ENCODE measurements at regions not wholly inside any gene's neighbourhood (a gene's known extent, or its start where the extent isn't known, plus 50 kb on each side); places are given as distances from the start of the nearest gene placed in this dataset.
"Not testable (repeated sequence)": the region's sequence is repeated elsewhere in the genome, so short reads cannot be mapped to it uniquely, and the experiment has no call there.

- H3K36me3 ChIP-seq (ENCODE audit: control insufficient read depth, insufficient read depth, low read length), result no peaks in the 10 kb centered on the region
- no peaks in the 10 kb centered on the region for H3K27me3 ChIP-seq (ENCODE audit: control insufficient read depth, insufficient read depth, low read length)
- H3K9me3 ChIP-seq (ENCODE audit: control insufficient read depth, insufficient read depth, low read length), result no peaks in the 10 kb centered on the region
- no peak overlapping the region for H3K9ac ChIP-seq (ENCODE audit: low read depth, low read length)
- no peak overlapping the region for H3K4me3 ChIP-seq (ENCODE audit: low read depth, low read length)
- H3K4me1 ChIP-seq (ENCODE audit: control insufficient read depth, insufficient read depth, low read length), result no peaks in the 10 kb centered on the region
Observed at GRCh38 chr7:130850956-130851355, 116.9 kb upstream of the KLF14 start.

- Histone ChIP-seq H3K9me3 (ENCODE audit: control insufficient read depth, insufficient read depth, low read length) (peaks cover 2% of the 10 kb centered on the region), H3K36me3 (ENCODE audit: control insufficient read depth, insufficient read depth, low read length) (no peaks in the 10 kb centered on the region), H3K9ac (ENCODE audit: low read depth, low read length) (no peak overlapping the region), H3K27me3 (ENCODE audit: control insufficient read depth, insufficient read depth, low read length) (no peaks in the 10 kb centered on the region), H3K4me3 (ENCODE audit: low read depth, low read length) (no peak overlapping the region), H3K4me1 (ENCODE audit: control insufficient read depth, insufficient read depth, low read length) (no peaks in the 10 kb centered on the region)
Observed at GRCh38 chr7:130852867-130853266, 118.9 kb upstream of the KLF14 start.

GRCh38 chr7:130853503-130854279 is 119.7 kb upstream of the KLF14 start:
- H3K4me3 ChIP-seq (ENCODE audit: low read depth, low read length), result no peak overlapping the region
- H3K9me3 ChIP-seq (ENCODE audit: control insufficient read depth, insufficient read depth, low read length), result peaks cover 2% of the 10 kb centered on the region
- H3K9ac ChIP-seq (ENCODE audit: low read depth, low read length), result no peak overlapping the region
- no peaks in the 10 kb centered on the region for H3K27me3 ChIP-seq (ENCODE audit: control insufficient read depth, insufficient read depth, low read length)
- no peaks in the 10 kb centered on the region for H3K36me3 ChIP-seq (ENCODE audit: control insufficient read depth, insufficient read depth, low read length)
- no peaks in the 10 kb centered on the region for H3K4me1 ChIP-seq (ENCODE audit: control insufficient read depth, insufficient read depth, low read length)

GRCh38 chr7:130854481-130854880 is 120.5 kb upstream of the KLF14 start:
- Histone ChIP-seq H3K27me3 (ENCODE audit: control insufficient read depth, insufficient read depth, low read length) (no peaks in the 10 kb centered on the region), H3K9me3 (ENCODE audit: control insufficient read depth, insufficient read depth, low read length) (peaks cover 2% of the 10 kb centered on the region), H3K9ac (ENCODE audit: low read depth, low read length) (no peak overlapping the region), H3K4me1 (ENCODE audit: control insufficient read depth, insufficient read depth, low read length) (no peaks in the 10 kb centered on the region), H3K36me3 (ENCODE audit: control insufficient read depth, insufficient read depth, low read length) (no peaks in the 10 kb centered on the region), H3K4me3 (ENCODE audit: low read depth, low read length) (no peak overlapping the region)

GRCh38 chr7:130856866-130857265 is 122.9 kb upstream of the KLF14 start:
- no peaks in the 10 kb centered on the region for H3K4me1 ChIP-seq (ENCODE audit: control insufficient read depth, insufficient read depth, low read length)
- no peaks in the 10 kb centered on the region for H3K27me3 ChIP-seq (ENCODE audit: control insufficient read depth, insufficient read depth, low read length)
- H3K36me3 ChIP-seq (ENCODE audit: control insufficient read depth, insufficient read depth, low read length), result no peaks in the 10 kb centered on the region
- H3K9ac ChIP-seq (ENCODE audit: low read depth, low read length), result no peak overlapping the region
- no peak overlapping the region for H3K4me3 ChIP-seq (ENCODE audit: low read depth, low read length)
- peaks cover 2% of the 10 kb centered on the region for H3K9me3 ChIP-seq (ENCODE audit: control insufficient read depth, insufficient read depth, low read length)

GRCh38 chr7:130860832-130861231 is 126.8 kb upstream of the KLF14 start:
- H3K27me3 ChIP-seq (ENCODE audit: control insufficient read depth, insufficient read depth, low read length); H3K9me3 ChIP-seq (ENCODE audit: control insufficient read depth, insufficient read depth, low read length); H3K4me1 ChIP-seq (ENCODE audit: control insufficient read depth, insufficient read depth, low read length); H3K9ac ChIP-seq (ENCODE audit: low read depth, low read length); H3K4me3 ChIP-seq (ENCODE audit: low read depth, low read length); H3K36me3 ChIP-seq (ENCODE audit: control insufficient read depth, insufficient read depth, low read length): not testable (repeated sequence)

GRCh38 chr7:130865408-130866236 is 131.6 kb upstream of the KLF14 start:
- Histone ChIP-seq H3K36me3 (ENCODE audit: control insufficient read depth, insufficient read depth, low read length) (no peaks in the 10 kb centered on the region), H3K9ac (ENCODE audit: low read depth, low read length) (no peak overlapping the region), H3K27me3 (ENCODE audit: control insufficient read depth, insufficient read depth, low read length) (no peaks in the 10 kb centered on the region), H3K4me3 (ENCODE audit: low read depth, low read length) (no peak overlapping the region), H3K4me1 (ENCODE audit: control insufficient read depth, insufficient read depth, low read length) (peaks cover 2% of the 10 kb centered on the region), H3K9me3 (ENCODE audit: control insufficient read depth, insufficient read depth, low read length) (no peaks in the 10 kb centered on the region)

GRCh38 chr7:130867039-130867438 is 133.0 kb upstream of the KLF14 start:
- H3K36me3 ChIP-seq (ENCODE audit: control insufficient read depth, insufficient read depth, low read length), result no peaks in the 10 kb centered on the region
- no peak overlapping the region for H3K9ac ChIP-seq (ENCODE audit: low read depth, low read length)
- H3K4me1 ChIP-seq (ENCODE audit: control insufficient read depth, insufficient read depth, low read length), result peaks cover 2% of the 10 kb centered on the region
- no peak overlapping the region for H3K4me3 ChIP-seq (ENCODE audit: low read depth, low read length)
- H3K27me3 ChIP-seq (ENCODE audit: control insufficient read depth, insufficient read depth, low read length), result no peaks in the 10 kb centered on the region
- H3K9me3 ChIP-seq (ENCODE audit: control insufficient read depth, insufficient read depth, low read length), result no peaks in the 10 kb centered on the region

GRCh38 chr7:130867581-130868136 is 133.7 kb upstream of the KLF14 start:
- Histone ChIP-seq H3K4me3 (ENCODE audit: low read depth, low read length) (no peak overlapping the region), H3K36me3 (ENCODE audit: control insufficient read depth, insufficient read depth, low read length) (no peaks in the 10 kb centered on the region), H3K9me3 (ENCODE audit: control insufficient read depth, insufficient read depth, low read length) (no peaks in the 10 kb centered on the region), H3K9ac (ENCODE audit: low read depth, low read length) (no peak overlapping the region), H3K4me1 (ENCODE audit: control insufficient read depth, insufficient read depth, low read length) (peaks cover 2% of the 10 kb centered on the region), H3K27me3 (ENCODE audit: control insufficient read depth, insufficient read depth, low read length) (no peaks in the 10 kb centered on the region)

GRCh38 chr7:130868139-130868538 is 134.1 kb upstream of the KLF14 start:
- Histone ChIP-seq H3K4me1 (ENCODE audit: control insufficient read depth, insufficient read depth, low read length) (peaks cover 2% of the 10 kb centered on the region), H3K9ac (ENCODE audit: low read depth, low read length) (no peak overlapping the region), H3K9me3 (ENCODE audit: control insufficient read depth, insufficient read depth, low read length) (no peaks in the 10 kb centered on the region), H3K4me3 (ENCODE audit: low read depth, low read length) (no peak overlapping the region), H3K36me3 (ENCODE audit: control insufficient read depth, insufficient read depth, low read length) (no peaks in the 10 kb centered on the region), H3K27me3 (ENCODE audit: control insufficient read depth, insufficient read depth, low read length) (no peaks in the 10 kb centered on the region)

- no peaks in the 10 kb centered on the region for H3K36me3 ChIP-seq (ENCODE audit: control insufficient read depth, insufficient read depth, low read length)
- peaks cover 2% of the 10 kb centered on the region for H3K4me1 ChIP-seq (ENCODE audit: control insufficient read depth, insufficient read depth, low read length)
- no peaks in the 10 kb centered on the region for H3K9me3 ChIP-seq (ENCODE audit: control insufficient read depth, insufficient read depth, low read length)
- no peak overlapping the region for H3K4me3 ChIP-seq (ENCODE audit: low read depth, low read length)
- H3K9ac ChIP-seq (ENCODE audit: low read depth, low read length), result no peak overlapping the region
- no peaks in the 10 kb centered on the region for H3K27me3 ChIP-seq (ENCODE audit: control insufficient read depth, insufficient read depth, low read length)
Observed at GRCh38 chr7:130869918-130870317, 135.9 kb upstream of the KLF14 start.

GRCh38 chr7:130872341-130872740 is 138.3 kb upstream of the KLF14 start:
- Histone ChIP-seq H3K4me3 (ENCODE audit: low read depth, low read length) (no peak overlapping the region), H3K9me3 (ENCODE audit: control insufficient read depth, insufficient read depth, low read length) (no peaks in the 10 kb centered on the region), H3K36me3 (ENCODE audit: control insufficient read depth, insufficient read depth, low read length) (no peaks in the 10 kb centered on the region)

More at GRCh38 chr7:130872341-130872740, 138.3 kb upstream of the KLF14 start:
- H3K4me1 ChIP-seq (ENCODE audit: control insufficient read depth, insufficient read depth, low read length), result peaks cover 3% of the 10 kb centered on the region
- no peak overlapping the region for H3K9ac ChIP-seq (ENCODE audit: low read depth, low read length)
- H3K27me3 ChIP-seq (ENCODE audit: control insufficient read depth, insufficient read depth, low read length), result no peaks in the 10 kb centered on the region

Measured in iPS-15b (cell line).